Lower leg skin (tissue), 3 donors: ENCODE measurements at regions not wholly inside any gene's neighbourhood (a gene's known extent, or its start where the extent isn't known, plus 50 kb on each side); places are given as distances from the start of the nearest gene placed in this dataset.

Experiments used
- POLR2A ChIP-seq, 2 donors: fragments of 450-650 bp; IDR thresholded peaks; one replicate each; pipeline ENCODE4 v1.6.1; 2016 to 2017; ENCODE audit warnings: antibody characterized with exemption in 2 of 2, mild to moderate bottlenecking in 1 of 2, moderate library complexity in 1 of 2
- TF ChIP-seq, protein P1 (sequence below), 3 donors: fragments of 450-650 bp; IDR thresholded peaks; one replicate each; pipeline ENCODE4 v1.5.1; 2016; ENCODE audit warnings: antibody characterized with exemption in 3 of 3, mild to moderate bottlenecking in 3 of 3, moderate library complexity in 2 of 3

DNA sequence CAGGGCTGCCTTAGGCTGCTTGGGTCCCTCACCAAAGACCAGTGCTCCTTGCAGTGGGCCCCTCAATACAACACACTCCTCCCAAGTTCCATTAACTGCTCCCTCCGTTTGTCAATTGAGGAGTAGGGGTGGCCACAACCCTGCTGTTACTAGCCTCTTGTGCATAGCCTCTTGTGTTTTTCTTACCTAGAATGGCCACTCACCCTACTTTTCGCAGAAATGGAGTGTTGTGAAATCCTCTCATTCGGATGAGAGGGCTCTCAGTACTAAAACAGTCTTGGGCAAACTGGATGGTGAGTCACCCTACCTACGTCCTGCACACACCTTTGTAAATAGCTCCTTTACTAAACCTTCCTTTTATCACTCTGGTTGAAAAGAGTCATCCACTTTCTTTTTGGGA lies 253.9 kb downstream of the OSR1 start:
- TF ChIP-seq POLR2A (IDR thresholded peaks at IDR 0.05) = no peak
- TF ChIP-seq, protein P1, sequence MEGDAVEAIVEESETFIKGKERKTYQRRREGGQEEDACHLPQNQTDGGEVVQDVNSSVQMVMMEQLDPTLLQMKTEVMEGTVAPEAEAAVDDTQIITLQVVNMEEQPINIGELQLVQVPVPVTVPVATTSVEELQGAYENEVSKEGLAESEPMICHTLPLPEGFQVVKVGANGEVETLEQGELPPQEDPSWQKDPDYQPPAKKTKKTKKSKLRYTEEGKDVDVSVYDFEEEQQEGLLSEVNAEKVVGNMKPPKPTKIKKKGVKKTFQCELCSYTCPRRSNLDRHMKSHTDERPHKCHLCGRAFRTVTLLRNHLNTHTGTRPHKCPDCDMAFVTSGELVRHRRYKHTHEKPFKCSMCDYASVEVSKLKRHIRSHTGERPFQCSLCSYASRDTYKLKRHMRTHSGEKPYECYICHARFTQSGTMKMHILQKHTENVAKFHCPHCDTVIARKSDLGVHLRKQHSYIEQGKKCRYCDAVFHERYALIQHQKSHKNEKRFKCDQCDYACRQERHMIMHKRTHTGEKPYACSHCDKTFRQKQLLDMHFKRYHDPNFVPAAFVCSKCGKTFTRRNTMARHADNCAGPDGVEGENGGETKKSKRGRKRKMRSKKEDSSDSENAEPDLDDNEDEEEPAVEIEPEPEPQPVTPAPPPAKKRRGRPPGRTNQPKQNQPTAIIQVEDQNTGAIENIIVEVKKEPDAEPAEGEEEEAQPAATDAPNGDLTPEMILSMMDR (IDR thresholded peaks at IDR 0.05) = no peak
